ENCODE measurements at regions not wholly inside any gene's neighbourhood (a gene's known extent, or its start where the extent isn't known, plus 50 kb on each side); places are given as distances from the start of the nearest gene placed in this dataset.

DNA sequence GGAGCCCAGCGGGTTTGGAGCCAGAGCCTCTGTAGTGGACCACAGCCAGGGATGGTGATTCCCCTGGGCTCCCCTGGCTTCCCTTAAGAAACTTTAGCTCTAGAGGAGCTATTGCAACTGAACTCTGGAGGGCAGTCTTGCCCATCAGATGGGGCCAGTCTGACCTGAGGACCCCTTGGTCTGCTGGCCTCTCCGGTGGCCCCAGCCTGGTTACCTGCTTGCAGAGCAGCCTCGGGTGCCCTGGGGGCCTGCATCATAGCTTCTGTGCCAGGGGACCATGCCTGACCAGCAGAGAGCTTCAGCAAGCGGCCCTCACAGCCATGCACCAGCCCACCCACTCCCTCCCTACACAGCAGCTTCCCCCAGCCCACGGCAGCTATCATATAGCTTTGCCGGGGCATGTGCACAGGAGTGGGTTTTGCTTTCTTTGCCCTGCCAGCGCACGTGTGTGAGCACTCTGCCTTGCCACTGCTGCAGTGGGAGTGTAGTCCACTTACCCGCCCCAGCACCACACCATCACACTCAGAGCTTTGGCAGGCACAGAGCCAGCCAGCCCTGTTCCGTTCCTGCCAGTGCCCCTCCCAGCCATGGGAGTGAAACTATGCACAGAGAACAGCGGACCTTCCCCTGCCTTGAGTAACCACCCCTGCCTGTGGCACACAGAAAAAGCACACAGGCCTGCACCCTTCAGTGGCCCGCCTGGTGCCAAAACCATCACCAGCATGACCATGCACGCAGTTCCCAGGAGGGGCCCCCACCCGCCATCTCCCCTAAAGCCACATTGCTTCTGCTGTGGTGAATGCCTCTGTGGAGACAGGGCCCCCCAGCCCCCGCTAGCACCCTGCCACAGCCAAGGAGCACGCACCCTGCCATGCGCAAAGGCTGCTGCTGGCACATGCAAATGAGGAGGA lies 442.9 kb upstream of the NEGR1 start:
- DNase-seq = no peak

DNA sequence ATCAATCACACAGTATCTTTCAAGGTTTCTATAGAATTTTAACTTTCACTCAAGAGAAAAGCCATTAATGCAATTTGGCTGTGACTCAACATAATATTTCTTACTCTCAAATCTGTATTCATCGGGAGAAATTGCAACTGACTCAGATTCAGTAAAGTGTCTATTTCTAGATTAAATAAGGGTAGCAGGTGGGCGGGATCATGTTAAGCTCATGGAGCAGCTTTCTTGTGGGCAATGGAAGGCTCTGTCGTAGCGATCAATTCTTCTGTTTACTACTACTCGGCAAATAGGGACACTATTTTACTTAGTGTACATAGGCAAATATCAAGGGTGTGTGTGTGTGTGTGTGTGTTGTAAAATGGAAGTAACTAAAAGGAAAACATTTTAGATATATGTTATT lies 423.6 kb upstream of the NEGR1 start:
- no peak for DNase-seq

- DNase-seq = no peak
Measured at GRCh38 chr1:72704841-72705477, 422.6 kb upstream of the NEGR1 start.

DNA sequence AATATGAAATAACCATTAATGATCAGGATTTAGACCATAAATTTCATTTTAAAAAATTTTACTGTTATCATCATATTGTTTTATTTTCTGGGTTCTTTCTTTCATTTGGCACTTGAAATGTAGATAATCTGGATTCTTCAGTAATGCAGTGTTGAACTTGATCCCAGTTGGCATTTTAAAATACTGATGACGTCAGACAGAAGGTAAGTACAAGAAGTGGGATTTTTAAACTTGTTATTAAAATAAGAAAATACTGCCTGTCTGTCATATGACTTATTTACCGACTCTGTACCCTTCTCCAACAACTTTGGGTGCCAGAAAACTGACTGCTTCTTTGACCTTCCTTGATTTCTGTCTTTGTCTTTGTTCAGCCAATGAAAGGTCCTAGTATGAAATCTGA lies 415.1 kb upstream of the NEGR1 start:
- DNase-seq = no peak

DNA sequence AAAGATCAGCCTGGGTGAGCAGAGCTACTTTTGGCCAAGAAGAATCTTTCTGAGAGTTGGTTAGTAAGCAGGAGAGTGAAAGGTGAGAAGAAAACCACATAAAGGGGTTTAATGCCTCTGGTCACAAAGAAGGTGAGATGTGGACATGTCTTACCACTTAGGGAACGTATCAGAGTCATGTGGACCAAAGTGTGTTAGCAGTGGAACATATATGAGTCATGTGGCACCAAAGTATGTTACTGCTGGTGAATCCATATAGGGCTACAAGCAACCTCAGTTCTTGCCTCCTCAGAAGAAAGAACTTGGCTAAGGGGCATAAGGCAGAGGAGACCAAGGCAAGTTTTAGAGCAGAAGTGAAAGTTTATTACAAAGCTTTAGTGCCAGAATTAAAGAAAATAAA lies 411.6 kb upstream of the NEGR1 start:
- DNase-seq = no peak

DNA sequence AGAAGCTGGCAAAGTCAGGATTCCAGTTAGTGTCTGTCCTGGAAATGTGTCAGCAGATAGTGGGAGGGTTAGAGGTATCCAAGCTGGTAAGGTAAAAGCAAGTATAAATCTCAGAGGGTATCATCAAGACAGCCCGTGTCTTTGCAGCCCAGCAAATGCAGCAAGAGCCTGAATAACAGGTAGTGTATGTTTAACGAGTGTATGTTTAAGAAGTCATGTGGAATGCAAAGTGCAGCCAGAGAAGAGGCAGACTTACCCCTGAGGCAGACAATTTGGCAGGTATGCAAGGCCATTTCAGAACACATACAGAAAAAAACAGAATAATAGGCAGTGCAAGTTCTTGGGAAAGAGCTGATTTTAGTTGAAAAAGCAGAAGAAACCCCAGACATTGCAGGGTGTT lies 411.0 kb upstream of the NEGR1 start:
- DNase-seq = no peak

DNA sequence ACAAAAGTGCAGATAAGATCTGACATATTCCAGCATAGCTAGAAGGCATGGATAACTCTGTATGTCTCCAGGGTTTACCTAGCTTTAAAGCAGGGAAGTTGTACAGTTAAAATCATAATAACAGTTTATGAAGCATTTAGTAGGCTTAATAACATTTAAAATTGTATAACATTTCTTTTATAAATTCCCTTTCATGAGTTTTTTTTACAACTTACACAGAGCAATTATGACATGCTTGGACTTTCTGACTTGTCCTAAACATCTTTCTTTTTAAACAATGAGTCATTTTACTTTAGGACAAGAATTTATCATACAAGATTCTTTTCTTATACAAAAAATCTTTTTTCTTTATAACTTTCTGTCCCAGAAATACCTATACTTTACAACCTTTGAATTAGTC lies 408.5 kb upstream of the NEGR1 start:
- DNase-seq = no peak

GRCh38 chr1:72678683-72679082 lies 396.3 kb upstream of the NEGR1 start:
- no peak for DNase-seq

DNA sequence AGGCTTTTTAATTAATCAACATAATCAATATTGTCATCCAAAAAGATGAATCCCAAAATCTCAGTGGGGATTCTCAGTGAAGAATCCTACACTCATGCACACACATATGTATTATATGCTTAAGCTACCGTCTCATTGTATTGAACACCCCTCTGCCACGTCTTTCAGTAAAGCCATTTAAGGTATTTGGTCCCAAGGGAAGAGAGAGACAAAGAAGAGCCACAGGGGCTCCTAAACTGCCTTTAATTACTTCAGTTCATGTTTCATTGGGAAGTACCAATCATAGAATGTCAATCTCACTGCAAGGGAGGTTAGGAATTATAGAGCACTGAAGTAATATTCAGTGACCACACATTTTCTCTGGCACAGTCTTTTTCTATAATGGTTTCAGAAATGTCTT lies 388.6 kb upstream of the NEGR1 start:
- DNase-seq = no peak

DNA sequence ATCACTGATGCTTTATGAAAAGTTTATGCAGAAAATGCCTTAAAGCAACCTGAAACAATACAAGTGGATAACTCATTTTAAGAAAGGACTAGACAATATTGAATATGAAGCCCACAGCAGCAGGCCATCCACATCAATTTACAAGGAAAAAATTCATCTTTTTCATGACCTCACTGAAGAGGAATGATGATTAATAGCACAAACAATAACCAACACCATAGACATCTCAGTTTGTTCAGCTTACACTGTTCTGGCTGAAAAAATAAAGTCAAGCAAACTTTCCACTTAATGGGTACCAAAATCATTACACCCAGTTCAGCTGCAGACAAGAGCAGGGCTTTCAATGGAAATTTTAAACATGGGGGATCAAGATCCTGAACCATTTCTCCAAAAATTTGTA lies 380.6 kb upstream of the NEGR1 start:
- DNase-seq = no peak

DNA sequence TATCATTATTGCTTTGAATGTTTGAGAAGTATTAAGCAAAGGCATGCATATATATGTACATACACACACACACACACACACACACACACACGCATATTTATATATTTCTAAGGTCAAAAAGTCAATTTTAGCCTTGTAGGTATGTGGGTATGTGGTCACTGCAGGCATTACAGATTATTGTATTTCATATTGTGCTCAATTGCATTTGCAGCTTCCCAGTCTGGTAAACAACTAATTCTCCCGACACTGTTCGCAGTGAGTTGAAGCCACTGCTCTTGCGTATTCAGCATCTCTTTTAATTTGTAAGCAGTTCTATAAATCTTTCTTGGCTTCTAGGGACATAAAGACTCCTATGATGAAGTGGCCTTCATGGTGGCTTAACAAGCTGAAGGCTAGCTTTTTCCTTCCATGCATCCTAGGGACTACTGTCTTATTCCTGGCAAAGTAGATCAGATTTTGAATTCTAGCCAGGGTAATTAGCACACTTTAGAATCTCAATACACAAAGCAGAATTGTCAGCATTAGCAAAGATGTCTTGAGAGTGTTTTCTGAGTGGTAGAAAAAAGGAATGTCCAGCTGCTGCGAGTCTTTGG lies 368.6 kb upstream of the NEGR1 start:
- peak; percentile 76 for DNase-seq

DNA sequence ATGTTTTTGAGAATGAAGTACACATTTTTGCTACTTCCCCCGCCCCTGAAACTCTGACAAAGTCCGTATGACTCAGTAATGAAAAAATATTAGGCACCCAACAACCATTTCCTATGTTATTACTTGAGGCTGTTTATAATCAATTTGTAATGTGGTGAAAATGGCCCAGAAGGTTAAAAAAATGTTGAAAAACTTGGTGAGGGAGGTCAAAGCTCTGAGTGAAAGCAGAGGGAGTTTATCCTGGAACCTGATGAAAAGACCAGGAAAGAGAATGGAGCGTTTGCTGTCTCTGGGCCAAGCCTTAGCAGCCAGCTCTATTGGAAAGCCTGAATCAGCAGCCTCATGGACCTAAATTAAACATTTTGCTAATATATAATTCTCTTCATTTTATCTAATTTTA lies 367.7 kb upstream of the NEGR1 start:
- DNase-seq = no peak

DNA sequence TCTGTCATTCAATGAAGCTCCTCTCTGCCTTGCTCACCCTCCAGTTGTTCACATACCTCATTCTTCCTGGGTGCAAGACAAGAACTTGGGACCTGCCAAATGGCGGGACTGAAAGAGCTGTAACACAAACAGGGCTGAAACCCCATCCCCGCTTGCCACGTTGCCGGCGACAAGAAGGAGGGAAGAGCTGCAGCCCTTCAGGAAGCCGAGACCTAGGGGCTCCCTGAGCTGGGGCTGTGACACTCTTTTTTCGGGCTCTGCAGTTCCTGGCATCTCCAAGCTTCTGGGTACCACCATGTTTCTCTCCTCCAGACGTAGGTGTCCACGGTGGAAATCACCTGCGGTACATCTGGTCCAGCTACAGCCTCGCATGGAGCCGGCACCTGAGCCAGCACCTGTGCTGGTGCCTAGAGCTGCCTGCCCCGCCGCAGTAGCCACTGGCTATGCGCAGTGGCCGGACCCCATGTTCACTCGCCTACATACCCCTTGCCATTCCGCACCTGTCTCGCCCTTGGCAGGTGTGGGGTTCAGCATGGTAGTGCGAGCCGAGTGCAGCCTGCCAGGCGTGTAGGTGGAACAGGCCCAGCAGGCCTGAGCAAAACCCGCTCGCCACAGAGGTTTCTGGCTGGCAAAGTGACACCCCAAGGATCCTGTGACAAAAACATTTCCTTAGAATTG lies 367.0 kb upstream of the NEGR1 start:
- no peak for DNase-seq

GRCh38 chr1:72648465-72648864 lies 366.1 kb upstream of the NEGR1 start:
- no peak for DNase-seq

DNA sequence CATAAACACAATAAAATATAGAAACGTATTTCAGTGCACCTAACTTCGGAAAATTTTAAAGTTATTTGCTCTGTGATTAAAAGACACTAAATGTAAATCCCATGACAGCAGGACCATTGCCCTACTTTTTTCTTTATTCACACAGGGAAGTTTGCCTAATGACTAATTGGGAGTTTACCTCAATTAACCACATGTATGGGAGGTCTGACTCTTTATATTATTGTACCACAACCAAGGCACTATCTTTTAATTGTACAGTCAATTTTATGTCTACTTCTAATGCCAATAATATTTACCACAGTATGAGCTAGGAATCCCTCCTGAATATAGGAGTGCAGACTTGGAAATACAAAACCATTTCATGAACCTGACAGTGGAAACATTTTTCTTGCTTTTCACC lies 360.8 kb upstream of the NEGR1 start:
- DNase-seq = no peak

DNA sequence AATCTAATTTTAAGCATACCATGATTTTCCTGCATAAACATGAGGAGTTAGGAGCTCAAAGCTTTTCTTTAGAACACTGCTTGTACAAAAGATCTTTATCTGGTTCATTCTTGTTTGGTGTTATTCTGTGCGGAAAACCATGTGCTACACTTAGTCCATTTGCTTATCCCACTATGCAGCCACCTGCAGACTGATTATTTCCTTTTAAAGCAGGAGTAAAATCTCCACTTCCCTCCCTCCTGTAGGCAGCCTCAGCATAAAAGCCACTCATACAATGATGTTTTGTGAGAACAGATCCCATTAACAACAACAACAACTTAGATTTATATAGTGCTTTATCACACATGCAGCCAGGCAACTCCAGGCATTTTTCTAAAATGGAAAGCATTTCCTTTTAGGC lies 355.3 kb upstream of the NEGR1 start:
- DNase-seq = no peak

- DNase-seq = no peak
Measured at GRCh38 chr1:72636631-72637030, 354.3 kb upstream of the NEGR1 start.

GRCh38 chr1:72635719-72636118 lies 353.4 kb upstream of the NEGR1 start:
- DNase-seq = no peak

- DNase-seq = no peak
Measured at GRCh38 chr1:72634946-72635345, 352.6 kb upstream of the NEGR1 start.

- no peak for DNase-seq
Measured at GRCh38 chr1:72631449-72631848, 349.1 kb upstream of the NEGR1 start.

- no peak for DNase-seq
Measured at GRCh38 chr1:72623299-72623708, 341.0 kb upstream of the NEGR1 start.

DNA sequence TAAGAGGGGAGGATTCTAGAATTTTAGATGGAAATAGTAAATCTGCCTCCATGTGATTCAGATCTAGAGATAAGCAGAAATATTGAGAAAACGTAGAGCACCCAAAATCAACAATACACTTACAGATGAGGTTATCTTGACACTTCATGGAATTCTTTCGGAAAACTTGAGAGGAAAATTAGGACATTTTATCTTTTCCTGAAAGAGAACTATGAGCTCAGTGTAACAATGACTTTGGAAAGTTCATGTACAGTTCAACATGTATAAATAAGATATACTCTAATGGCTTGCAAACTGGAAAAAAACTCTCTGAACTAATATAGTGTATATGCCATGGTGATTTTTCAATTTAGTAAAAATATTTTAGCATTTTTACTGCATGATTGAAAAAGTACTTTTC lies 338.1 kb upstream of the NEGR1 start:
- DNase-seq = no peak

- no peak for DNase-seq
Measured at GRCh38 chr1:72606216-72606810, 324.0 kb upstream of the NEGR1 start.
